ENCODE measurements at regions not wholly inside any gene's neighbourhood (a gene's known extent, or its start where the extent isn't known, plus 50 kb on each side); places are given as distances from the start of the nearest gene placed in this dataset.

- DNase-seq (ENCODE audit: insufficient read length) (no peak), FAIRE-seq (no peak)
- no peak for TF ChIP-seq POLR2A (IDR thresholded peaks at IDR 0.05; ENCODE audit: low read depth, low read length)
- no peak for TF ChIP-seq POLR2AphosphoS5 (IDR thresholded peaks at IDR 0.05; ENCODE audit: low read depth, low read length)
- no peak for TF ChIP-seq TAF1 (IDR thresholded peaks at IDR 0.05; ENCODE audit: borderline replicate concordance, low read depth, low read length)
These were observed 75.8 kb downstream of the RDH14 start for GRCh38 chr2:18484625-18485024.

GRCh38 chr2:18483896-18484295 is 76.6 kb downstream of the RDH14 start:
- TF ChIP-seq TAF1 (IDR thresholded peaks at IDR 0.05; ENCODE audit: borderline replicate concordance, low read depth, low read length) (no peak), POLR2AphosphoS5 (IDR thresholded peaks at IDR 0.05; ENCODE audit: low read depth, low read length) (no peak), POLR2A (IDR thresholded peaks at IDR 0.05; ENCODE audit: low read depth, low read length) (no peak)
- FAIRE-seq (no peak), DNase-seq (ENCODE audit: insufficient read length) (no peak)

- TF ChIP-seq POLR2A (IDR thresholded peaks at IDR 0.05; ENCODE audit: low read depth, low read length) (no peak), POLR2AphosphoS5 (IDR thresholded peaks at IDR 0.05; ENCODE audit: low read depth, low read length) (no peak), TAF1 (IDR thresholded peaks at IDR 0.05; ENCODE audit: borderline replicate concordance, low read depth, low read length) (no peak)
- no peak for DNase-seq (ENCODE audit: insufficient read length)
- FAIRE-seq, result no peak
These were observed 77.8 kb downstream of the RDH14 start for GRCh38 chr2:18482666-18483065.

- no peak for TF ChIP-seq POLR2AphosphoS5 (IDR thresholded peaks at IDR 0.05; ENCODE audit: low read depth, low read length)
- TF ChIP-seq POLR2A (IDR thresholded peaks at IDR 0.05; ENCODE audit: low read depth, low read length), result no peak
- no peak for TF ChIP-seq TAF1 (IDR thresholded peaks at IDR 0.05; ENCODE audit: borderline replicate concordance, low read depth, low read length)
- no peak for DNase-seq (ENCODE audit: insufficient read length)
- FAIRE-seq, result no peak
These were observed 80.5 kb downstream of the RDH14 start for GRCh38 chr2:18479947-18480369.

- FAIRE-seq, result no peak
- TF ChIP-seq POLR2A (IDR thresholded peaks at IDR 0.05; ENCODE audit: low read depth, low read length) (no peak), POLR2AphosphoS5 (IDR thresholded peaks at IDR 0.05; ENCODE audit: low read depth, low read length) (no peak), TAF1 (IDR thresholded peaks at IDR 0.05; ENCODE audit: borderline replicate concordance, low read depth, low read length) (no peak)
- DNase-seq (ENCODE audit: insufficient read length), result no peak
These were observed 83.2 kb downstream of the RDH14 start for GRCh38 chr2:18477293-18477692.

GRCh38 chr2:18476484-18476883 is 84.0 kb downstream of the RDH14 start:
- FAIRE-seq, result no peak
- no peak for DNase-seq (ENCODE audit: insufficient read length)
- TF ChIP-seq TAF1 (IDR thresholded peaks at IDR 0.05; ENCODE audit: borderline replicate concordance, low read depth, low read length) (no peak), POLR2A (IDR thresholded peaks at IDR 0.05; ENCODE audit: low read depth, low read length) (no peak)

GRCh38 chr2:18475884-18476283 is 84.6 kb downstream of the RDH14 start:
- FAIRE-seq (no peak), DNase-seq (ENCODE audit: insufficient read length) (no peak)
- TF ChIP-seq POLR2A (IDR thresholded peaks at IDR 0.05; ENCODE audit: low read depth, low read length), result no peak
- TF ChIP-seq POLR2AphosphoS5 (IDR thresholded peaks at IDR 0.05; ENCODE audit: low read depth, low read length), result no peak
- no peak for TF ChIP-seq TAF1 (IDR thresholded peaks at IDR 0.05; ENCODE audit: borderline replicate concordance, low read depth, low read length)

GRCh38 chr2:18474700-18475099 is 85.8 kb downstream of the RDH14 start:
- DNase-seq (ENCODE audit: insufficient read length), result no peak
- TF ChIP-seq POLR2A (IDR thresholded peaks at IDR 0.05; ENCODE audit: low read depth, low read length) (no peak), POLR2AphosphoS5 (IDR thresholded peaks at IDR 0.05; ENCODE audit: low read depth, low read length) (no peak), TAF1 (IDR thresholded peaks at IDR 0.05; ENCODE audit: borderline replicate concordance, low read depth, low read length) (no peak)
- FAIRE-seq, result no peak

- TF ChIP-seq POLR2AphosphoS5 (IDR thresholded peaks at IDR 0.05; ENCODE audit: low read depth, low read length) (no peak), TAF1 (IDR thresholded peaks at IDR 0.05; ENCODE audit: borderline replicate concordance, low read depth, low read length) (no peak), POLR2A (IDR thresholded peaks at IDR 0.05; ENCODE audit: low read depth, low read length) (no peak)
- no peak for FAIRE-seq
These were observed 86.9 kb downstream of the RDH14 start for GRCh38 chr2:18473241-18474181.

GRCh38 chr2:18467749-18468360 is 92.6 kb downstream of the RDH14 start:
- FAIRE-seq (no peak), DNase-seq (ENCODE audit: insufficient read length) (no peak)
- no peak for TF ChIP-seq POLR2A (IDR thresholded peaks at IDR 0.05; ENCODE audit: low read depth, low read length)
- no peak for TF ChIP-seq TAF1 (IDR thresholded peaks at IDR 0.05; ENCODE audit: borderline replicate concordance, low read depth, low read length)
- TF ChIP-seq POLR2AphosphoS5 (IDR thresholded peaks at IDR 0.05; ENCODE audit: low read depth, low read length), result no peak

More at GRCh38 chr2:18473241-18474181, 86.9 kb downstream of the RDH14 start:
- DNase-seq (ENCODE audit: insufficient read length), result no peak

GRCh38 chr2:18465979-18466378 is 94.5 kb downstream of the RDH14 start:
- TF ChIP-seq POLR2A (IDR thresholded peaks at IDR 0.05; ENCODE audit: low read depth, low read length), result no peak
- no peak for TF ChIP-seq POLR2AphosphoS5 (IDR thresholded peaks at IDR 0.05; ENCODE audit: low read depth, low read length)
- no peak for TF ChIP-seq TAF1 (IDR thresholded peaks at IDR 0.05; ENCODE audit: borderline replicate concordance, low read depth, low read length)
- no peak for FAIRE-seq
- DNase-seq (ENCODE audit: insufficient read length), result no peak

- DNase-seq (ENCODE audit: insufficient read length) (no peak), FAIRE-seq (no peak)
- TF ChIP-seq POLR2AphosphoS5 (IDR thresholded peaks at IDR 0.05; ENCODE audit: low read depth, low read length) (no peak), POLR2A (IDR thresholded peaks at IDR 0.05; ENCODE audit: low read depth, low read length) (no peak), TAF1 (IDR thresholded peaks at IDR 0.05; ENCODE audit: borderline replicate concordance, low read depth, low read length) (no peak)
These were observed 95.5 kb downstream of the RDH14 start for GRCh38 chr2:18464913-18465312.
